ENCODE measurements at regions not wholly inside any gene's neighbourhood (a gene's known extent, or its start where the extent isn't known, plus 50 kb on each side); places are given as distances from the start of the nearest gene placed in this dataset.

DNA sequence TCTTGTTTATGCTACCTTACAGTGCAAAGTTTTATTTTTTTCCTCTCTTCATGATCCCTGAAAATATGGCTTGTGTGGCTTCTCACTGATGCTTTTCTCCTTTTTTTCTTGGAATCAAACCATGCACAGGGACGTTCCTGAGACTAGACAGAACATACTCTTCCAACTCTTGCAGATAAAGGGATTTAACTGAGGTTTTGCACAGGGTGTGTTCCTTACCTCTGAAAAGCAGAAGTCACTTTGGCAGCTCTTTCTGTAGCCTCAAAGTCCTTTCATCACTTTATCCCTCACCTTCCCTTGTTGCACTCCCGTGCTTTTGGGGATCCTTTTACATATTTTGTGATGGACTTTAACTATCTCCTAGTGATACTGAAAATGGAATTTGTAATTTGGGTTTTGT, 300.1 kb downstream of the SPRY1 start:
- ChIA-PET CTCF (no interaction called here), POLR2A (no interaction called here)
- H3K27me3 Mint-ChIP-seq: peaks cover 4% of the 10 kb centered on the region
- no peak overlapping the region for H3K4me3 Mint-ChIP-seq
- Histone ChIP-seq H3K79me2 (ENCODE audit: control insufficient read depth, insufficient read depth, low read length) (no peaks in the 10 kb centered on the region), H4K20me1 (ENCODE audit: control insufficient read depth, insufficient read depth, low read length, poor library complexity, severe bottlenecking) (no peaks in the 10 kb centered on the region), H2AFZ (ENCODE audit: insufficient read depth, low read depth, low read length, poor library complexity, severe bottlenecking) (no peak overlapping the region), H3K9me3 (ENCODE audit: control extremely low read depth in 1 of 3, control insufficient read depth in 2 of 3, insufficient read depth in 1 of 3, low read length in 2 of 3) (no peaks in the 10 kb centered on the region), H3K9ac (ENCODE audit: low read length) (no peak overlapping the region), H3K27ac (ENCODE audit: low read length in 2 of 2) (no peak overlapping the region), H3K4me3 (ENCODE audit: control extremely low read depth in 1 of 5, extremely low read depth in 1 of 5, insufficient read depth in 1 of 5, low read depth in 2 of 5, low read length in 4 of 5) (no peak overlapping the region), H3K4me1 (ENCODE audit: control insufficient read depth in 2 of 2, insufficient read depth in 2 of 2, low read length in 2 of 2) (no peaks in the 10 kb centered on the region), H3K36me3 (replicated peaks in 1 of 2; ENCODE audit: control extremely low read depth in 1 of 2, control insufficient read depth in 1 of 2, extremely low read depth in 1 of 2, insufficient read depth in 2 of 2, low read length in 1 of 2) (no peaks in the 10 kb centered on the region), H3K27me3 (replicated peaks in 1 of 4; ENCODE audit: control extremely low read depth in 1 of 4, control insufficient read depth in 3 of 4, insufficient read depth in 4 of 4, low read length in 3 of 4) (no peaks in the 10 kb centered on the region), H3K4me2 (replicated peaks; ENCODE audit: low read depth, low read length, poor library complexity, severe bottlenecking) (no peak overlapping the region)
- ATAC-seq (ENCODE audit: low read depth) (no peak), DNase-seq (no peak)
- no peaks in the 10 kb centered on the region for H3K4me1 Mint-ChIP-seq
- no CpG with 5 or more reads among the region's 2 CpGs for WGBS (ENCODE audit: insufficient coverage)
- no peak overlapping the region for H3K27ac Mint-ChIP-seq
- TF ChIP-seq EZH2 (IDR thresholded peaks at IDR 0.05; ENCODE audit: borderline replicate concordance, insufficient read depth, low read depth, low read length, poor library complexity, severe bottlenecking): no peak
- TF ChIP-seq, protein P1, sequence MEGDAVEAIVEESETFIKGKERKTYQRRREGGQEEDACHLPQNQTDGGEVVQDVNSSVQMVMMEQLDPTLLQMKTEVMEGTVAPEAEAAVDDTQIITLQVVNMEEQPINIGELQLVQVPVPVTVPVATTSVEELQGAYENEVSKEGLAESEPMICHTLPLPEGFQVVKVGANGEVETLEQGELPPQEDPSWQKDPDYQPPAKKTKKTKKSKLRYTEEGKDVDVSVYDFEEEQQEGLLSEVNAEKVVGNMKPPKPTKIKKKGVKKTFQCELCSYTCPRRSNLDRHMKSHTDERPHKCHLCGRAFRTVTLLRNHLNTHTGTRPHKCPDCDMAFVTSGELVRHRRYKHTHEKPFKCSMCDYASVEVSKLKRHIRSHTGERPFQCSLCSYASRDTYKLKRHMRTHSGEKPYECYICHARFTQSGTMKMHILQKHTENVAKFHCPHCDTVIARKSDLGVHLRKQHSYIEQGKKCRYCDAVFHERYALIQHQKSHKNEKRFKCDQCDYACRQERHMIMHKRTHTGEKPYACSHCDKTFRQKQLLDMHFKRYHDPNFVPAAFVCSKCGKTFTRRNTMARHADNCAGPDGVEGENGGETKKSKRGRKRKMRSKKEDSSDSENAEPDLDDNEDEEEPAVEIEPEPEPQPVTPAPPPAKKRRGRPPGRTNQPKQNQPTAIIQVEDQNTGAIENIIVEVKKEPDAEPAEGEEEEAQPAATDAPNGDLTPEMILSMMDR (IDR thresholded peaks at IDR 0.05): no peak
- no peaks in the 10 kb centered on the region for H3K9me3 Mint-ChIP-seq (ENCODE audit: insufficient read depth)
- intact Hi-C loops (cut with micrococcal nuclease): no loop called here

DNA sequence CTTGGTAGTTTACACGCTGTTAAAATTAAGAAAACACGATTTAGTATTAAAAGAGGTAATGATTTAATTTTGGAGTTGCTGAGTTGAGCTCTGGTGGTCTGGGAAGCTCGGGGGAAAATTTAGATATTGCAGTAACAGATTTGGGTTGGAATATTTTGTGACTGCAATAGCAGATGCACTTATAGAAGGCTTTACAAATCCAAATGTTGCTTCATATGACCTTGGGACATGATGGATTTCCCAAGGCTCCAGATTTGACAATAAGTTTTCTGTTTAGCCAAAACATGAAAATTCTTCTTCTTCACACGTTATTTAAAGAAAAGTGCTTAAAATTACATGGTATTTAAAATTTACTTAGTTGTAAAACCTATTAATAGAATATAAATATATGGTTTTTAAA, 302.0 kb downstream of the SPRY1 start:
- H3K4me3 ChIP-seq (ENCODE audit: control extremely low read depth in 1 of 5, extremely low read depth in 1 of 5, insufficient read depth in 1 of 5, low read depth in 2 of 5, low read length in 4 of 5): no peak overlapping the region
- intact Hi-C loops (cut with micrococcal nuclease): no loop called here

More for the DNA sequence above, 302.0 kb downstream of the SPRY1 start:
- H3K9me3 ChIP-seq (ENCODE audit: control extremely low read depth in 1 of 3, control insufficient read depth in 2 of 3, insufficient read depth in 1 of 3, low read length in 2 of 3): no peaks in the 10 kb centered on the region
- H4K20me1 ChIP-seq (ENCODE audit: control insufficient read depth, insufficient read depth, low read length, poor library complexity, severe bottlenecking): no peaks in the 10 kb centered on the region
- no peak overlapping the region for H3K4me2 ChIP-seq (replicated peaks; ENCODE audit: low read depth, low read length, poor library complexity, severe bottlenecking)
- H3K4me3 Mint-ChIP-seq: no peak overlapping the region
- H2AFZ ChIP-seq (ENCODE audit: insufficient read depth, low read depth, low read length, poor library complexity, severe bottlenecking): no peak overlapping the region
- H3K4me1 ChIP-seq (ENCODE audit: control insufficient read depth in 2 of 2, insufficient read depth in 2 of 2, low read length in 2 of 2): no peaks in the 10 kb centered on the region
- no peaks in the 10 kb centered on the region for H3K9me3 Mint-ChIP-seq (ENCODE audit: insufficient read depth)
- H3K9ac ChIP-seq (ENCODE audit: low read length): no peak overlapping the region
- DNase-seq (no peak), ATAC-seq (ENCODE audit: low read depth) (no peak)
- H3K4me1 Mint-ChIP-seq: no peaks in the 10 kb centered on the region
- no peaks in the 10 kb centered on the region for H3K27me3 ChIP-seq (replicated peaks in 1 of 4; ENCODE audit: control extremely low read depth in 1 of 4, control insufficient read depth in 3 of 4, insufficient read depth in 4 of 4, low read length in 3 of 4)
- H3K27ac ChIP-seq (ENCODE audit: low read length in 2 of 2): no peak overlapping the region
- H3K27ac Mint-ChIP-seq: no peak overlapping the region
- no peak for TF ChIP-seq EZH2 (IDR thresholded peaks at IDR 0.05; ENCODE audit: borderline replicate concordance, insufficient read depth, low read depth, low read length, poor library complexity, severe bottlenecking)
- TF ChIP-seq, protein P1 (IDR thresholded peaks at IDR 0.05): no peak
- POLR2A ChIA-PET: no interaction called here
- no peaks in the 10 kb centered on the region for H3K36me3 ChIP-seq (replicated peaks in 1 of 2; ENCODE audit: control extremely low read depth in 1 of 2, control insufficient read depth in 1 of 2, extremely low read depth in 1 of 2, insufficient read depth in 2 of 2, low read length in 1 of 2)
- H3K27me3 Mint-ChIP-seq: peaks cover 6% of the 10 kb centered on the region
- WGBS (ENCODE audit: insufficient coverage): 92% methylated on average over 3 of the region's 4 CpGs
- CTCF ChIA-PET: no interaction called here
- H3K79me2 ChIP-seq (ENCODE audit: control insufficient read depth, insufficient read depth, low read length): no peaks in the 10 kb centered on the region

All from B cell (primary cell).